Dendritic cell treated with granulocyte-macrophage colony-stimulating factor and Interleukin-4, amounts not matched to agents 40 ng/mL and 50 ng/mL, for 4 days (primary cell): ENCODE measurements at regions not wholly inside any gene's neighbourhood (a gene's known extent, or its start where the extent isn't known, plus 50 kb on each side); places are given as distances from the start of the nearest gene placed in this dataset.

Experiments used
- H3K27ac Mint-ChIP-seq: one replicate; pipeline ENCODE4 v1.8.0; 2022; ENCODE audit warnings: mild to moderate bottlenecking, mixed read lengths
- H3K27me3 Mint-ChIP-seq: one replicate; pipeline ENCODE4 v1.8.0; 2022; ENCODE audit warnings: mild to moderate bottlenecking, mixed read lengths
- H3K36me3 Mint-ChIP-seq: one replicate; pipeline ENCODE4 v1.8.0; 2022; ENCODE audit warnings: low read depth, mixed read lengths
- H3K4me1 Mint-ChIP-seq: one replicate; pipeline ENCODE4 v1.8.0; 2022; ENCODE audit warnings: low read depth, mixed read lengths
- H3K4me3 Mint-ChIP-seq: one replicate; pipeline ENCODE4 v1.8.0; 2022; ENCODE audit warnings: mild to moderate bottlenecking, moderate library complexity, mixed read lengths
- H3K9me3 Mint-ChIP-seq: one replicate; pipeline ENCODE4 v1.8.0; 2022; ENCODE audit warnings: mixed read lengths
- intact Hi-C: fragments of 100-400 bp; cut with micrococcal nuclease; formaldehyde crosslinking; loops from one replicate; pipeline ENCODE4 v1.15.0; 2022

GRCh38 chr17:79491006-79491405 is 119.8 kb downstream of the RBFOX3 start:
- H3K9me3 Mint-ChIP-seq = no peaks in the 10 kb centered on the region
- no peaks in the 10 kb centered on the region for H3K36me3 Mint-ChIP-seq
- H3K4me3 Mint-ChIP-seq = no peak overlapping the region
- intact Hi-C loops = no loop called here
- H3K4me1 Mint-ChIP-seq = no peaks in the 10 kb centered on the region
- H3K27me3 Mint-ChIP-seq = peaks cover 13% of the 10 kb centered on the region
- H3K27ac Mint-ChIP-seq = no peak overlapping the region

DNA sequence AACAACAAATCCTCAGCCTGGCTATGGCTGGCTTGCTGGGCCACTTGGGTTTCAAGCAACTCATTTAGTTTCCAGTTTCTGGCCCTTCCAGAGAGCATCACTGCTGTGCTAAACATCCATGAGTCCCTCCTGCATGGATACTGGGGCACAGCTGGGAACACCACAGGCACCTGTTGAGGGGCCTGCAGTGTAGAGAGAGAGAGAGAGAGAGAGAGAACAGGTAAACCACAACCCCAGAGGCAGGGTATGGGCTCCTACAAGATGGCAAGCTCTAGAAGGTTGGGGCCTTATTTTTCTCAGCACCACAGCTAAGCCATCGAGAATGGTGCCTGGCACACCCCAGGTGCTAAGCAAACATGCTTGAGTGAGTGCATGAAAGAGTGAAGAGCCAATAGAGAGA is 120.3 kb downstream of the RBFOX3 start:
- Mint-ChIP-seq H3K36me3 (no peaks in the 10 kb centered on the region), H3K4me1 (no peaks in the 10 kb centered on the region), H3K27ac (no peak overlapping the region), H3K4me3 (no peak overlapping the region), H3K27me3 (peaks cover 18% of the 10 kb centered on the region), H3K9me3 (no peaks in the 10 kb centered on the region)
- intact Hi-C loops = no loop called here

- intact Hi-C loops = no loop called here
- Mint-ChIP-seq H3K36me3 (no peaks in the 10 kb centered on the region), H3K4me1 (no peaks in the 10 kb centered on the region), H3K9me3 (no peaks in the 10 kb centered on the region), H3K27me3 (peaks cover 48% of the 10 kb centered on the region), H3K27ac (no peak overlapping the region), H3K4me3 (no peak overlapping the region)
These were observed 123.7 kb downstream of the RBFOX3 start for GRCh38 chr17:79487149-79487548.

DNA sequence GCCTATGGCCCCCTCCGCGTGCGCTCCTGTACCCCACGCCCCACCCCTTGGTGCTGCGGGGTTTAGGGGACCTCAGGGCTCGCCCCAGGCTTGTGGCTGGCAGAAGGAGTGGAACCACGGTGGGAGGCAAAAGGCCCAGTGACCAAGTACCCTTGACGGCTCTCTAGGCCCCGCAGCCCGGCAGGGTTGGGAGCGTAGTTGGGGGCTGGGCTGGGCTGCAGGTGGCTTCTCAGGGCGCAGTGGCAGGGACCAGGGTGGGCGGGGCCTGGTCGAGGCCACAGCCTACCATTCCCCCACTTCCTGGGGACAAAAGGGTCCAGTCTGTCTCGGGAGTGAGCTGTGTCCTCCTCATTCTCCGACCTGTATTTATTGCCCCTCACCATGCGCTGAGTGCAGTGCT is 124.9 kb downstream of the RBFOX3 start:
- Mint-ChIP-seq H3K36me3 (no peaks in the 10 kb centered on the region), H3K27ac (no peak overlapping the region), H3K4me3 (no peak overlapping the region), H3K4me1 (no peaks in the 10 kb centered on the region), H3K9me3 (no peaks in the 10 kb centered on the region), H3K27me3 (peaks cover 50% of the 10 kb centered on the region)
- intact Hi-C loops = no loop called here

DNA sequence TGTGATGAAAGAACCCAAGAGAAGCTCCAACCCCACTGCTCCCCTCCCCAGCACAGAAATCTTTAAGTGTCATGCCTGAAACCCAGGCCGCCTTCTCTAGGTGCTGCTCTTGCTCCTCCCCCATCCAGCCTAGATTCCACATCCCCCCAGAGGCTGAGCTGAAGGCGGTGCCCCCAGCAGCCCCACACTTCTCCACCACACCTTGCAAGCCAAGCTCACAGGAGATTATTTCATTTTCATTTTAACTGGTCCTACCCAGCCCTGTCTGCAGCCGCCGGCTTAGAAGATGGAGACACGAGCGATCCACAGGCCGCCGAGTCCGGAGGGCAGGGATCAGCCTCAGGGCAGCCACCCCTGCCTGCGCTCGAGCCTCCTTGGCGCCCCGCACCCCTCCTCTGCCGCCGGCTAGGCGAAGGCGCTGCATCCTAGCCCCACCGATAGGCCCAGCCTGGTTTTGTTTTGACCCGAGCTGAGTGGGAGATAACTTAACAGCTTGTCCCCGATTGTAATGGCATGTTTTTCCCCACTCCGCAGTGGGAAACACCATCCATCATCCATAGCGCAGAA is 125.3 kb downstream of the RBFOX3 start:
- Mint-ChIP-seq H3K4me3 (no peak overlapping the region), H3K4me1 (no peaks in the 10 kb centered on the region), H3K36me3 (no peaks in the 10 kb centered on the region), H3K27me3 (peaks cover 50% of the 10 kb centered on the region), H3K27ac (no peak overlapping the region), H3K9me3 (no peaks in the 10 kb centered on the region)
- intact Hi-C loops = no loop called here

- Mint-ChIP-seq H3K4me3 (no peak overlapping the region), H3K27ac (no peak overlapping the region), H3K36me3 (no peaks in the 10 kb centered on the region), H3K4me1 (no peaks in the 10 kb centered on the region), H3K27me3 (peaks cover 50% of the 10 kb centered on the region), H3K9me3 (no peaks in the 10 kb centered on the region)
- intact Hi-C loops = no loop called here
These were observed 126.0 kb downstream of the RBFOX3 start for GRCh38 chr17:79484600-79485418.

- H3K4me3 Mint-ChIP-seq = no peak overlapping the region
- no peaks in the 10 kb centered on the region for H3K9me3 Mint-ChIP-seq
- intact Hi-C loops = no loop called here
- peaks cover 50% of the 10 kb centered on the region for H3K27me3 Mint-ChIP-seq
- no peaks in the 10 kb centered on the region for H3K36me3 Mint-ChIP-seq
- H3K4me1 Mint-ChIP-seq = no peaks in the 10 kb centered on the region
- no peak overlapping the region for H3K27ac Mint-ChIP-seq
These were observed 127.0 kb downstream of the RBFOX3 start for GRCh38 chr17:79483842-79484241.

- Mint-ChIP-seq H3K27ac (no peak overlapping the region), H3K36me3 (no peaks in the 10 kb centered on the region), H3K27me3 (peaks cover 55% of the 10 kb centered on the region), H3K9me3 (no peaks in the 10 kb centered on the region), H3K4me1 (no peaks in the 10 kb centered on the region), H3K4me3 (no peak overlapping the region)
- intact Hi-C loops = no loop called here
These were observed 127.9 kb downstream of the RBFOX3 start for GRCh38 chr17:79482727-79483521.

DNA sequence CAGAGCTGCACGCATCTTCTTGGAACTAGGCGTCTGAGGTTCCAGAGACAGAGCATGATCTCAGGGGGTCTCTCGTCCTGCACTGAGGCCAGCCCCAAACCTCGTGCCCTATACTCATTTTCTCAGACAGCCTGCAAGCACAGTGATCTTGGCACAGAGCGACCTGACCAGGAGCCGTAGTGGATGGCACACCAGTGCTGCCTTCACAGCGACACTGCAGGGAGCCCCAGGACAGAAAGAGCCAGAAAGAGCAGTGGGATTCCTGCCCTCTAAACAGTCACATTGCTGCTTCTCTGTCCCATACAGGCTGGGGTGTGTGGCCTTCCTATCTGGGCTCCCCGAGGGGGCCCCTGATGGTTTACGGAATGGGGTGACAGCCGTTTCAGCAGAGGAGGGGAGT is 131.0 kb downstream of the RBFOX3 start:
- Mint-ChIP-seq H3K27me3 (peaks cover 38% of the 10 kb centered on the region), H3K27ac (no peak overlapping the region), H3K36me3 (no peaks in the 10 kb centered on the region), H3K4me3 (no peak overlapping the region), H3K9me3 (no peaks in the 10 kb centered on the region), H3K4me1 (no peaks in the 10 kb centered on the region)
- intact Hi-C loops = no loop called here

DNA sequence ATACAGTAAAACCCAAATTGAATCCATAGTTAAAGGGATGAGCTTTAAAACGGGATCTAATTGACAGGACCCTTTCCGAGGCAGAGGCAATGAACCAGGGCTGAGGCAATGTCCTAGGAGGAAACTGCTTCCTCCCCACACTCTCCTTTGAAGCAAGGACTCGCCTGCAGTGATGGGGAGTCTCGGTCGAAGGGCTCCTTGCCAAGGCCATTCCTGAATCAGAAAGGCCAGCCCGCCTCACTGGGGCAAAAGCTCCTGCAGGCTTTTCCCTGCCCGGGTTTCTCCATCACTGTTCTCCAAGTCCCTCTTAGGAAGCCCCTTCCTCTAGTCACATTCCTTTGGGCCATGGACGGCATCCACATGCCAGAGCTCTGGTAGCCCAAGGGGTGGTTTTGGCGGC is 132.0 kb downstream of the RBFOX3 start:
- intact Hi-C loops = no loop called here
- Mint-ChIP-seq H3K36me3 (no peaks in the 10 kb centered on the region), H3K27me3 (peaks cover 31% of the 10 kb centered on the region), H3K27ac (no peak overlapping the region), H3K4me1 (no peaks in the 10 kb centered on the region), H3K4me3 (no peak overlapping the region), H3K9me3 (no peaks in the 10 kb centered on the region)

DNA sequence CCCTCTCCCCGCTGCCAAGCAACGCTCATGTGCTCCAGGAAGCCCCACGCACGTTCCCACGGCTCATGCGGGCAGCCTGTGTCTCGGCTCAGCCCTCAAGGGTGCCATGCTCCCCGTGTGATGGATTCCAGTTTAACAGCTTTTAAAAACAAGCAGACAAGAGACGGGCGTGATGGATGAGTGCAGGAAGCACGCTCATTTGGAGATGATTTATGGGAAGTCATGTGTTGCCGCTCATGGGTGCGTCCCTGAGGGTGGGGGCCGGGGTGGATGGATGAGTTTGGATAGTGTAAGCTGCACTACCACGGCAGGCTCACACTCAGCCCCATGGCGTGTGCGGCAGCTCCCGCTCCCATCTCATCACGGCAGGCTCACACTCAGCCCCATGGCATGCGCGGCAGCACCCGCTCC is 132.8 kb downstream of the RBFOX3 start:
- H3K9me3 Mint-ChIP-seq = no peaks in the 10 kb centered on the region
- intact Hi-C loops = no loop called here
- H3K27me3 Mint-ChIP-seq = peaks cover 24% of the 10 kb centered on the region
- no peaks in the 10 kb centered on the region for H3K36me3 Mint-ChIP-seq
- H3K4me3 Mint-ChIP-seq = no peak overlapping the region
- H3K27ac Mint-ChIP-seq = no peak overlapping the region
- H3K4me1 Mint-ChIP-seq = no peaks in the 10 kb centered on the region

DNA sequence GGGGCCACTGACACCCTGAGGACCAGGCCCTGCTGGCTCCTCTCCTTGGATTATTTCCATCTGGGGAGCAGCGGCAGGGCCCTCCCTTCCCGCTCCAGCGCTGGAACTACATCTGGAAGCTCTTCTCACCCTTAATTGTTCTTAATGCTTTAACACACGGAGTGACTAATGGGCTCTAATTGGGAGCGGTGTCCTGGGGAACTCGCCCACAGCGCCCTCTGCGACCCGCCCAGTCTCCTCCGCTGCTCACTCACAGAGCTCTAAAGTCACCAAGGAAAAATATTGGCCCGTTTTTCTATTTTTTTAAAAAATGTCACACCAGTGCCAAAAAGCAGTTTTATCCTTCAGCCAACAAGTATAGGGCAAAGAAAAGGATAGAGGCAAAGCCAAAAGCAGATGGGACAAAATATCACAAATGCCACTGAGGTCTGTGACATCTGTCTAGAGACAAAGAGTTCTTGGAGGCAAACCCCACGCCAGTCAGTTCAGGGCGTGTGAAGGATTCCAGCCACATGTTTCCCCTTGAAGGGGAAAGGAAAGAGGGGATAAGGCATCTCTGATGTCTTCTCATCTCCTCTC is 134.7 kb downstream of the RBFOX3 start:
- Mint-ChIP-seq H3K9me3 (no peaks in the 10 kb centered on the region), H3K27me3 (peaks cover 15% of the 10 kb centered on the region), H3K4me1 (no peaks in the 10 kb centered on the region), H3K4me3 (no peak overlapping the region), H3K36me3 (no peaks in the 10 kb centered on the region), H3K27ac (no peak overlapping the region)
- intact Hi-C loops = no loop called here

DNA sequence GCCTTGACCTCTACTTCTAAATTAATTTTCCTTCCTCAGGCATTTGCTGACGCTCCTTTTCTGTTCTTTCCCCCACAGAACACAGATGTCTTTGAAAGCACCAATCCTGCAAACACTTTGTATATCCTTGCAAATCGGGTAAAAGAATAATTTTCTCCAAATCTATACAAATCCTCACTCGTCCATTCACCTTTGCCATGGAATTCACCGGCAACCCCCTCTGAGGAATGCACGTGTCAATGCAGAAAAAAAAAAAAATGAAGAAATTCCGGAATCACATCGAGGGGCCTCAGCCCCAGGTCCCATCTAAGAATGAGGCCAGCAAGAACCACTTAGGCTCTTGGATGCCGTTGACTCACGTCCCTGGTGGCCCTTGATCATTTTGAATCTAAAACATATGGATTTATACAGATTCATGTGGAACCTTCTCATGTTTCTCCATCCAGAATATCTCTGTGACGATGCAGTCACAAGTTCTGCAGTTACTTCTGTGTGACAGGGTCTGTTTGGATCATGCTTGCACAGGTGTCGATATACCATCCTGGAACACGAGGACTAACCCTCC is 136.9 kb downstream of the RBFOX3 start:
- Mint-ChIP-seq H3K9me3 (no peaks in the 10 kb centered on the region), H3K4me1 (no peaks in the 10 kb centered on the region), H3K36me3 (no peaks in the 10 kb centered on the region), H3K4me3 (no peak overlapping the region), H3K27me3 (peaks cover 14% of the 10 kb centered on the region), H3K27ac (no peak overlapping the region)
- intact Hi-C loops = no loop called here
